OCI-LY7 (cell line): ENCODE measurements at regions not wholly inside any gene's neighbourhood (a gene's known extent, or its start where the extent isn't known, plus 50 kb on each side); places are given as distances from the start of the nearest gene placed in this dataset.

Source experiments
- EZH2phosphoT487 ChIP-seq: fragments of 200-600 bp; sonication (generic); IDR thresholded peaks from 2 replicates; pipeline ENCODE4 v1.6.1; 2018; ENCODE audit warnings: low read depth, borderline replicate concordance, mild to moderate bottlenecking, mixed run types, antibody characterized with exemption, low read length, moderate library complexity, mixed read lengths
- TF ChIP-seq, protein P1 (sequence below): fragments of 200-600 bp; sonication (generic); conservative IDR thresholded peaks from 2 replicates; pipeline ENCODE4 v1.5.1; 2014; ENCODE audit warnings: mild to moderate bottlenecking, antibody characterized with exemption, low read length, moderate library complexity, mixed read lengths

DNA sequence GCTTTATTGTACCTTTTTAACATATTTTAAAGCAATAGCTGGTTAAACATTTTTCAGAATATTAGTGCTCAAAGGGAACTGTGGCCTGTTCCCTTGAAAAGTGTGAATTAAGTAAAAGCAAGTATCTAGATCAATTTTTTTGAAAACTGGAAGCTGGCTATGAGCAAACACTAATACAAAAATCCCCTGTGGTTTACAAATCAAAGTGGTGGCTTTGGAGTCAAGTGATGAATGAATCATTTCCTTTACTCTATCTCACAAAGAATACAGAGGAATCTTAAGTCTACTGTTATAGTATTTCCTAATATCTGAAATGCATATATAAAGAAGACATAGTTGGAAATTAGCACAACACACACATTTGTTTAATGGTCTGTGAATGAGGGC, 212.4 kb upstream of the C9orf72 start:
- TF ChIP-seq, protein P1, sequence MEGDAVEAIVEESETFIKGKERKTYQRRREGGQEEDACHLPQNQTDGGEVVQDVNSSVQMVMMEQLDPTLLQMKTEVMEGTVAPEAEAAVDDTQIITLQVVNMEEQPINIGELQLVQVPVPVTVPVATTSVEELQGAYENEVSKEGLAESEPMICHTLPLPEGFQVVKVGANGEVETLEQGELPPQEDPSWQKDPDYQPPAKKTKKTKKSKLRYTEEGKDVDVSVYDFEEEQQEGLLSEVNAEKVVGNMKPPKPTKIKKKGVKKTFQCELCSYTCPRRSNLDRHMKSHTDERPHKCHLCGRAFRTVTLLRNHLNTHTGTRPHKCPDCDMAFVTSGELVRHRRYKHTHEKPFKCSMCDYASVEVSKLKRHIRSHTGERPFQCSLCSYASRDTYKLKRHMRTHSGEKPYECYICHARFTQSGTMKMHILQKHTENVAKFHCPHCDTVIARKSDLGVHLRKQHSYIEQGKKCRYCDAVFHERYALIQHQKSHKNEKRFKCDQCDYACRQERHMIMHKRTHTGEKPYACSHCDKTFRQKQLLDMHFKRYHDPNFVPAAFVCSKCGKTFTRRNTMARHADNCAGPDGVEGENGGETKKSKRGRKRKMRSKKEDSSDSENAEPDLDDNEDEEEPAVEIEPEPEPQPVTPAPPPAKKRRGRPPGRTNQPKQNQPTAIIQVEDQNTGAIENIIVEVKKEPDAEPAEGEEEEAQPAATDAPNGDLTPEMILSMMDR, result no peak
- TF ChIP-seq EZH2phosphoT487, result no peak
